ENCODE measurements at regions not wholly inside any gene's neighbourhood (a gene's known extent, or its start where the extent isn't known, plus 50 kb on each side); places are given as distances from the start of the nearest gene placed in this dataset.

DNA sequence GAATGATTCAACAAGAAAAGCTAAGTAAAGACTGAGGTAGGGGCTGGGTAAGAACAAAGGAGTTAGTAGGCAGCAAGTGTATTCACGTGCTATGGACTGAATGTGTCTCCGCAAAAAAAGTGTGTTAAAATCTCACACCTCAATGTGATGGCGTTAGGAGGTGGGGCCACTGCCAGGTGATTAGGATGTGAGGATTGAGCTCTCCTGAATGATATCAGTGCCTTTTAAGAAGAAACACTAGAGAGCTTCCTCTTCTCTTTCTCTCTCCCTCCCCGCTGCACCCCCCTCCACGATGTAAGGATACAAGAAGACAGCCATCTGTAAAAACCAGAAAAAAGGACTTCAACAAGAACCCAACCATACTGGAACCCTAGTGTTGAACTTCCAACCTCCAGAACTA, 396.1 kb upstream of the PLXNA2 start:
- DNase-seq (ENCODE audit: low read depth): no peak

DNA sequence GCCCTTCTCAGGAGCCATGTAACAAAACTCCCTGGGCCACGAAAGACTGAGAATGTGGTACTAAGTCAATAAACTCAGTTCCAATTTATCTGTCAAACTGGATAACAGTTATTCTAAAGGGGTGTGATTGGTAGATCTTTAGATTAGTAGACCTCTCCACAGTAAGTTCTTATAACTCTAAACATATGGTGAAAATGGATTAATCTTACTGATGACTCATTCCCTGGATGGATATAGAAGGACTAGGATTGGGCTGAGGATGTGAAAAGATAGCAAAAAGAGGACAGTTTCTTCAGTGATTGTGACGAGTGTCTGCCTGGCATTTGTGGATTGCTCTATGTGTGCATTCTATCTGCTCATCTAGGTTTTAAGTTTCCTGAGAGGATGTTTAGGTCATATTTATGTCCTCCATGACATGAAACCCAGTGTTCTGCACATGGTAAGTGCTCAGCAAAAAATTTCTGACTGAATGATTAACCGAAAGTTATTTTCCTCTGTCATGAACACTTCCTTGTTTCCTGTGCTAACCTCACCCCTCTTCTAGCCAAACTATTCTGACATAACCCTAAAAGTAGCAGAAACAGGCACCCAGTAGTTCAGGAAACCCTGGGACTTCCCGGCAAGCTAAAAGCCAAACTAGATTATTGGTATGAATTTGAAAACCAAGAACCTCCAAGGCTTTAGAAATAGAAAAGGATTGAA, 397.5 kb upstream of the PLXNA2 start:
- no peak for DNase-seq (ENCODE audit: low read depth)

DNA sequence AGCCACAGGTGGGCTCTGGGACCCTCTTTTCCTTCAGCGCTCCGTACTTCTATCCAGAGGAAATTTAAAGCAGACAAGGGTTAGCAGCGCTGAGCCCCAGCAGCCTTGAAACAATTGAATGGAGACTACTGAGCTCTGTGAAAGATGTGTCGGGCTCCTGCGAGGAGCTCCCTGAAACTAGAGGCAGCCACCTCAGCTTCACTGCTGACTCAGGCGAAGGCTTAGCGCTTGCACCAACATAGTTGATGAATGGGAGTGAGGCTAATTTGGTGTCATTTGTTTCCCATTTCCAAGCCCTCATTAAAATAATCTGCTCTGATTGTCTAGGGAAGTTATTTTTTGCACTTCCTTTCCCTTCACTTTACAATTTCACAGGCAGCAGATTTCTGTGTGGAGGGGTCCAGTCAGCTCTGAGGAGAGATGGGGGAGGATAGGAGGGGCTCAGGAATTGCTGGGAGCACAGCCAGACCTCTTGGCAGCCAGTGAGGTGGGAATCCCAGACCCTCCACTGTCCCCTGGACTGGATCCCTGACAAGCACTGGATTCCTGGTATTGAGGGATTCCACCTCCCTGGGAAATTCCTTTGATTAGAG, 398.9 kb upstream of the PLXNA2 start:
- DNase-seq (ENCODE audit: low read depth): no peak

DNA sequence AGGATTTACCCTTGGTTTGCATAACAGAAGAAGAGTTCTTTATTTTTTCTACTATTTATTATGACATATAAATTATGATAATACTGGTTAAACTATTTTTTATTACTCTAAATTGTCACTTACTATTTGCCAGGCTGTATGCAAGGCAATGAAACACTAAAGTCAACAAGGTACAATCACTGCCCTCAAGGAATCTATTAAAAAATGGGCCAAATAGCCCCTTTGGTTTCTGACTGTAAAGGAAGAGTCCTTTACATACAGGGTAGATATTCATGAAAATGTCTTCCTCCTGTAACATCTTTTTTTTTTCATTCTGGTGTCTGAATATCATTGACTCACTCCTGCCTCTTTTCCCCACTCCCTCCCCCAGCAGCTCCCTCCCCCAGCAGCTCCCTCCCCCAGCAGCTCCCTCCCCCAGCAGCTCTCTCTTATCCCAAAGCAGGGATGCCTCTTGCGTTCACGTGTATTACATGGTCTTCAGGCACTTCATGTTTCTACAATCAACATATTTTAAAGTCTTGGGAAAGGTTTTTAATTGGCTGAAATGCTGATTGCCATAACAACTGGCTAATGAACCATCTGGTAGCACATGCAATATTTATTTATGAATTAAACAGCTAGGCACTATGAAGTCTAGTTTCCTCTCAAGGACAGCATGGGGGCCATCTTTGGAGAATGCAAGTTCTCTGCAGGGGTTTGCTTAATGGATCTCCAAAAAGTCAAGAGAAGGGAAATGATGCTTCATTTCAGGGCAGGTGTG, 400.4 kb upstream of the PLXNA2 start:
- DNase-seq (ENCODE audit: low read depth): no peak

DNA sequence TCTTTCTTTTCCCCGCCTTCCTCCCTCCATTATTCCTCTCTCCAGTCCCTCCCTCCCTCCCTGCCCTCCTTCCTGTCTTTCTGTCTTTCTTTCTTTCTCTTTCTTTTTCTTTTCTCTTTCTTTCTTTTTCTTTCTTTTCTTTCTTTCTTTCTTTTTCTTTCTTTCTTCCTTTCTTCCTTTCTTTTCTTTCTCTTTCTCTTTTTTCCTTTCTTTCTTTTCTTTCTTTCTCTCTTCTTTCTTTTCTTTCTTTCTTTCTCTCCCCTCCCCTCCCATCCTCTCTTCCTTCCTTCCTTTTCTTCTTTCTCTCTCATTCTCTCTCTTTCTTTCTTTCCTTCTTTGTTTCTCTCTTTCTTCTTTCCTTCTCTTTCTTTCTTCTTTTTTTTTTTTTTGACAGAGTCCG, 402.2 kb upstream of the PLXNA2 start:
- DNase-seq (ENCODE audit: low read depth): no peak

- no peak for DNase-seq (ENCODE audit: low read depth)
These were observed 404.0 kb upstream of the PLXNA2 start for GRCh38 chr1:208648146-208648545.

- DNase-seq (ENCODE audit: low read depth): no peak
These were observed 408.3 kb upstream of the PLXNA2 start for GRCh38 chr1:208652296-208653160.

- no peak for DNase-seq (ENCODE audit: low read depth)
These were observed 409.2 kb upstream of the PLXNA2 start for GRCh38 chr1:208653426-208653825.

- no peak for DNase-seq (ENCODE audit: low read depth)
These were observed 410.1 kb upstream of the PLXNA2 start for GRCh38 chr1:208654241-208654640.

DNA sequence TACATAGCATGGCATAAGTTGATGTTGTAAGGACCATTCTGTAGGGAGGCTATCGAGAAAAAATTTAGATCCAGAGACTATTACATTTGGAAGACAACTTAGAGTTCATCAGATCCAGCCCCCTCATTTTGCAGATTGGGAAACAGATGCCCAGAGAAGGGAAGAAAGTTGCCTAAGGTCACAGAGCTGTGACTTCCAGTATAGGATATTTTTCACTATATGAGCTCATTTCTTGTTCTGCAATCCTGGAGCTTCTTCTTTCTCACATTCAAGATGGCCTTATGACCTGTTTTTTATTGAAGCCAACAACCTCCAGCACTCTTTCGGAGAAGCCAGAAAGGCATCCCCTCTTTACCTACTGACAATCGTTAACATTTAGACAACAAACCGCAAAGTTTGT, 421.8 kb upstream of the PLXNA2 start:
- no peak for DNase-seq (ENCODE audit: low read depth)

- no peak for DNase-seq (ENCODE audit: low read depth)
These were observed 424.8 kb upstream of the PLXNA2 start for GRCh38 chr1:208668991-208669390.

- DNase-seq (ENCODE audit: low read depth): no peak
These were observed 426.6 kb upstream of the PLXNA2 start for GRCh38 chr1:208670778-208671177.

- DNase-seq (ENCODE audit: low read depth): no peak
These were observed 437.9 kb upstream of the PLXNA2 start for GRCh38 chr1:208681878-208682663.

GRCh38 chr1:208682664-208683013, 438.5 kb upstream of the PLXNA2 start:
- no peak for DNase-seq (ENCODE audit: low read depth)

DNA sequence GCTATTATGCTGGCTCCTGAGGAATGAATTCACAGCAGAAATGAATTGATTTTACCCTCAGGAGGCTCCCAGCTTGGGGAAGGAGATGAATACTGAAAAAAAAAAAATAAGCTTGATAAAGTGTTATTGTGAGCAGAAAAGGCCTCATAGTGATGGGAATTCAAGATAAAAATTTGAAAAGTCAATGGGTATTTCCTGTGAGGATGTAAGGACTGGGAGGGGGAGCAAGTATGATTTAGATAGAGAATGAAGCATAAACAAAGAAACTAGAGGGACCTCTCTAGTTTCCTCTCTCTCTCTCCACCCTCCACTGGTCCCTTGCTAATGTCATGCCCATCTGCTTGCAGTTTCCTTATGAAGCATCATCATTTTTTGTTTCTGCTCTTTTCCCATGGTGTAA, 439.0 kb upstream of the PLXNA2 start:
- no peak for DNase-seq (ENCODE audit: low read depth)

GRCh38 chr1:208684192-208684591, 440.0 kb upstream of the PLXNA2 start:
- no peak for DNase-seq (ENCODE audit: low read depth)

DNA sequence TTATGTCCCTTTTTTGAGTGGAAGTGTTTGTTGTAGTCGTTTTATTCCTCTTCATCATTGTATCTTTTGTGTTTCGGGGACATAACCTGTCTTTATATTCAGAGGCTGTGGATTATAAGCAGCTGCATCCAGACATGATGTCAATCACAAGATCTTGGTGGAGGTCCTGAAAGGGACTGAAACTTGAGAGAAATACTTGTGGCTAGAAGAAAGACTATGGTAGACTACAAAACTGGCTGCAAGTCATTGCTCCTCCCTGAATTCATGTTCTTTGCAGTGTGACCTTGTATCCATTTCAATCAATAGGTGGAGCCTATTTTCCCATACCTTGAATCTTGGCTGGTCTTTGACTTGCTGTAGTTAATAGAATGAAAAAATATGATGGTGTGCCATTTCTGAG, 442.4 kb upstream of the PLXNA2 start:
- DNase-seq (ENCODE audit: low read depth): no peak

- no peak for DNase-seq (ENCODE audit: low read depth)
These were observed 444.6 kb upstream of the PLXNA2 start for GRCh38 chr1:208688656-208689315.

DNA sequence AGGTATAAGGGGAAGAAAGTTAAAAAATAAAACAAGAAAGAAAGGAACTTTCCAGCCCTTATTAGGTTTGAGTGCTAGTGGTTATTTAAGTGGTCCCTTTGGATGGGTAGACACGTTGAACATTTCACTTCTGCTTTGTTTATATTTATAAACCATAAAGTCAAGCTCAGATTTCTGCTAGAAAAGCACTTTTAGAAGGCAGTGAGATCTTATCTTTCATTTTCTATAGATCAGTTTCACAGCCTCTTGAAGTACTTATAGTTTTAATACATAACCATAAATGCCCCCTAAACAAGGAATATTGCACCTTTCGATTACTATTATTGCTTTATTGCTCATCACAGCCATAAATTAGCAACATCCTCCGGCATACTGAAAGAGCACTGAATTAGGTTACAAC, 446.8 kb upstream of the PLXNA2 start:
- DNase-seq (ENCODE audit: low read depth): no peak

GRCh38 chr1:208709981-208710380, 465.8 kb upstream of the PLXNA2 start:
- DNase-seq (ENCODE audit: low read depth): no peak

GRCh38 chr1:208714323-208714722, 470.1 kb upstream of the PLXNA2 start:
- DNase-seq (ENCODE audit: low read depth): no peak
